ENCODE measurements at regions not wholly inside any gene's neighbourhood (a gene's known extent, or its start where the extent isn't known, plus 50 kb on each side); places are given as distances from the start of the nearest gene placed in this dataset.
"Not testable (repeated sequence)": the region's sequence is repeated elsewhere in the genome, so short reads cannot be mapped to it uniquely, and the experiment has no call there.

DNA sequence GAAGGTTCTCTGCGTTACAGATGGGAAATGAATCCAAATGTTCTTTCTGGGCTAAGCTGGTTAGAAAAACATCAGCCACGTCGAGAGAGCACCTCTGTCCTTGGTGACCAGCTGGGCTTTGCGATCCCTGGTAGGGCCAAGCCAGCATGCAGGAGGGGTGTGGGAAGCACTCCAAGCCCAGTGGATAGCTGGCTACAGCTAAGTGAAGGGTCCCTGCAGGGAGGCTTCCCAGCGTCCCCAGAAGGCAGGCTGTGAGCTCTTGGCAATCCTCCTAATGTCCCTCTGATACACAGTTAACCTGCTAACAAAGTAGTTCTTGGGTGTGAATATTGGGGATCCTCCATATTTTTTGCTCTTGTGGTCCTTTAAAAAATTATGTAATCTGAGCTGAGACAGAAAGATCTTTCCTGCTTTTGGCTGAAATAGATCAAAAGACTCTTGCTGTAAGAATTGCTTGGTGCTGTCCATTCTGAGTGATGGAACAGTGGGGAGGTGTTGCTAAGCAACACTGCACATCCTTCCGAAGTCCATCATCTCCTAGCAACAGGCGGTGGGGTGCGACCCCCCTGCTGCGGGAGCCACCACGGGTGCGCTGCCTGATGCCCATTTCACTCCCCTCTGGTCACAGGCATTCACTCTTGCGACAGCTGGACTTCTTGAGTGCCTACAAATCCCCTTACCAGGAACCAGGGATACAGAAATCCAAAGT lies 88.5 kb upstream of the UXS1 start:
- Histone ChIP-seq H3K4me2 (ENCODE audit: insufficient read depth, low read length) (no peak overlapping the region), H2AFZ (ENCODE audit: low read depth, low read length) (no peak overlapping the region), H3K9me1 (ENCODE audit: control insufficient read depth, insufficient read depth, low read length) (no peaks in the 10 kb centered on the region), H3K27me3 (ENCODE audit: control insufficient read depth in 2 of 2, insufficient read depth in 2 of 2, low read length in 2 of 2) (peaks cover 18 to 50% of the 10 kb centered on the region in 2 experiments), H4K20me1 (replicated peaks; ENCODE audit: control insufficient read depth, insufficient read depth, low read length) (no peaks in the 10 kb centered on the region), H3K4me3 (no peak overlapping the region), H3K36me3 (ENCODE audit: control insufficient read depth, insufficient read depth, low read length) (no peaks in the 10 kb centered on the region), H3K27ac (ENCODE audit: extremely low read depth, low read depth, low read length) (no peak overlapping the region), H3K9ac (ENCODE audit: insufficient read depth in 1 of 2, low read depth in 2 of 2, low read length in 2 of 2) (no peak overlapping the region; a peak in 1 of 4 replicates), H3K4me1 (replicated peaks in 1 of 2; ENCODE audit: control insufficient read depth in 2 of 2, insufficient read depth in 2 of 2, low read length in 2 of 2) (no peaks in the 10 kb centered on the region; a peak in 1 of 5 replicates), H3K79me2 (ENCODE audit: control insufficient read depth, insufficient read depth, low read length) (no peaks in the 10 kb centered on the region), H3K9me3 (replicated peaks; ENCODE audit: control insufficient read depth, insufficient read depth, low read depth, low read length) (no peaks in the 10 kb centered on the region)
- WGBS (ENCODE audit: insufficient coverage, low coverage, missing lambda C conversion rate) = 1% methylated on average over 12 of the region's 12 CpGs
- BruUV-seq (replicated peaks) = no TSS peak
- DNase-seq (ENCODE audit: extremely low read depth in 1 of 4, low spot score in 3 of 4) = no peak
- ATAC-seq = no peak
- ChIA-PET CTCF (ENCODE audit: low intra/inter-chr PET ratio) (no interaction called here), POLR2A (interaction anchor here (1.1 kb wide), 1 partner anchor 11 kb away, joined by 3 read pairs; no protein-coding TSS in a partner anchor)
- peak; percentile 66 for TF ChIP-seq RFX1 (IDR thresholded peaks at IDR 0.05)
- no peak for TF ChIP-seq HCFC1 (IDR thresholded peaks at IDR 0.05; ENCODE audit: low read depth, low read length)
- intact Hi-C loops (cut with micrococcal nuclease) (no loop called here), in situ Hi-C loops (cut with MboI) (no loop called here)
- no peak for FAIRE-seq

DNA sequence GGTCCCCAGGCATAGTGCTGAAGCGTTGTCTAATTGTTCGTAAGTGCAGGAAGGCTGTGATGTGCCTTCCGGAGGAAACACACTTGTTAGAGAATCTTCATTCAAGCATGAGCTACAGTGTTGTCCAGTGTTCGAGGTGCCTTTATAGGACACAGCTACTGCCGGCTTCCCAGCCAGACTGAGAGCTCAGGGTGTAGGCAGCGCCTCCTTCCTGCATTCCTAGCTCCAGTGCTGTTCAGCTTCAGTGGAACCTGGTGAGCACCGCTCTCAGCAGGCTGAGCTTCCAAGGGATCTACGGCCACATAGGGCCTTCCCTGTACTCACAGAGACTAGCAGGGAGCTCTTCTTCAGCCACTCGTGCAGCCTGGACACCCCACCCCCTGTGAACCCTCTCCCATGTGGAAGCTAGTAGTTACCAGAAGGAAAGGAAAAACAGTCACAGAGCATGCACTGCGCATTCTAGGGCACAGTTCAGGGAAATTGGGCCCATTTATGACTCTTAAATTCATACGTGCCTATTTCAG lies 87.9 kb upstream of the UXS1 start:
- H3K4me2 ChIP-seq (ENCODE audit: insufficient read depth, low read length) = not testable (repeated sequence)
- 2% methylated on average over 7 of the region's 11 CpGs for WGBS (ENCODE audit: insufficient coverage, low coverage, missing lambda C conversion rate)

More for the DNA sequence above, 87.9 kb upstream of the UXS1 start:
- H4K20me1 ChIP-seq (replicated peaks; ENCODE audit: control insufficient read depth, insufficient read depth, low read length); H3K9ac ChIP-seq (ENCODE audit: insufficient read depth in 1 of 2, low read depth in 2 of 2, low read length in 2 of 2); DNase-seq (ENCODE audit: extremely low read depth in 1 of 4, low spot score in 3 of 4); H3K9me3 ChIP-seq (replicated peaks; ENCODE audit: control insufficient read depth, insufficient read depth, low read depth, low read length); H3K4me3 ChIP-seq; CTCF ChIA-PET (ENCODE audit: low intra/inter-chr PET ratio); in situ Hi-C loops (cut with MboI); H3K9me1 ChIP-seq (ENCODE audit: control insufficient read depth, insufficient read depth, low read length); BruUV-seq (replicated peaks); H3K79me2 ChIP-seq (ENCODE audit: control insufficient read depth, insufficient read depth, low read length); H2AFZ ChIP-seq (ENCODE audit: low read depth, low read length); H3K27ac ChIP-seq (ENCODE audit: extremely low read depth, low read depth, low read length); H3K36me3 ChIP-seq (ENCODE audit: control insufficient read depth, insufficient read depth, low read length); H3K4me1 ChIP-seq (replicated peaks in 1 of 2; ENCODE audit: control insufficient read depth in 2 of 2, insufficient read depth in 2 of 2, low read length in 2 of 2); intact Hi-C loops (cut with micrococcal nuclease): not testable (repeated sequence)
- ATAC-seq = peak; percentile 42; the same call in 1 of the 3 replicates
- peaks cover 18 to 50% of the 10 kb centered on the region in 2 experiments for H3K27me3 ChIP-seq (ENCODE audit: control insufficient read depth in 2 of 2, insufficient read depth in 2 of 2, low read length in 2 of 2)
- POLR2A ChIA-PET = interaction anchor here (1.1 kb wide), 1 partner anchor 11 kb away, joined by 3 read pairs; no protein-coding TSS in a partner anchor
- peak; percentile 64 for FAIRE-seq

Data from K562 (cell line).